Left lung (tissue), 4 donors: ENCODE measurements at regions not wholly inside any gene's neighbourhood (a gene's known extent, or its start where the extent isn't known, plus 50 kb on each side); places are given as distances from the start of the nearest gene placed in this dataset.
A peak's percentile ranks its signal among the peaks of the same experiment; 100 is the strongest.

Source experiments
- ATAC-seq: fragments of 200-7000 bp; cut with Tn5 transposase; one replicate; pipeline ENCODE4 v1.9.1; 2020; ENCODE audit warnings: moderate library complexity
- DNase-seq, 4 donors: peaks; one replicate each; pipeline ENCODE4 v3.0.0-alpha.2; 2013 to 2020
- H3K27ac ChIP-seq, 2 donors: fragments of 200-600 bp; sonication (generic) in 1 of 2; one replicate each; pipeline versions ENCODE4 v1.5.0 to v1.8.0; 2020 to 2021
- H3K27me3 ChIP-seq, 2 donors: fragments of 200-600 bp; sonication (generic) in 1 of 2; one replicate each; pipeline versions ENCODE4 v1.5.0 to v1.8.0; 2020 to 2021
- H3K36me3 ChIP-seq, 2 donors: fragments of 200-600 bp; sonication (generic) in 1 of 2; one replicate each; pipeline versions ENCODE4 v1.5.0 to v1.8.0; 2020 to 2021
- H3K4me1 ChIP-seq, 2 donors: fragments of 200-600 bp; one replicate each; pipeline ENCODE4 v1.8.0; 2021
- H3K4me3 ChIP-seq, 2 donors: fragments of 200-600 bp; sonication (generic) in 1 of 2; one replicate each; pipeline versions ENCODE4 v1.5.0 to v1.8.0; 2020 to 2021; ENCODE audit warnings: mild to moderate bottlenecking in 1 of 2
- H3K9me3 ChIP-seq, 2 donors: fragments of 200-600 bp; sonication (generic) in 1 of 2; one replicate each; pipeline versions ENCODE4 v1.5.0 to v1.8.0; 2020 to 2021
- intact Hi-C, 2 donors: fragments of 100-400 bp; cut with DNase I; formaldehyde crosslinking; loops; one replicate each; pipeline versions ENCODE4 v1.11.2 to v1.14.2; 2022
- TF ChIP-seq, protein P1 (sequence below), 2 donors: fragments of 200-600 bp; sonication (generic) in 1 of 2; IDR thresholded peaks; one replicate each; pipeline versions ENCODE4 v1.5.0 to v1.8.0; 2021; ENCODE audit warnings: antibody characterized with exemption in 2 of 2
- donor health status: DM: no; HTN: yes; CAD: no.
- donor health status: DM: no; HTN: no; CAD: no.

DNA sequence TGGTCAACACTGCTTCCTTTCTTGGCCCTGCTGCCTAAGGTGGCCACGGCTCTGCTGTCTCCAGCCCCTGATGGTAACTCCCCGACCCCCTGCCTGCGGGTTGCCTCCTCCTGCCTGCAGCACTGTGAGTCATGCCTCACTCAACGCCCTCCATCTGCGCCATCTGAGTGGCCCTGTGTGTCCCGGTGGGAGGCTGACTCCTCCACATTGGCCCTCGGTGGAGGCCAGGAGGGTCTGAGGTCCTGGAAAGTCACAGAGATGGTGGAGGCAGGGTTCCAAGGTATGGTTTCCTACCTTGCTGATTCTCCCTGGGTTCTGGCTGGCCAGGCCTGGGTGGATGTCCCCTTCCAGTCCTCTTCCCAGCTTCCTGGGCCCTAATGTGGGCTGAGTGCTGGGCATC lies 64.5 kb upstream of the ADAMTS2 start:
- intact Hi-C loops: no loop called here
- no peak for ATAC-seq
- no peaks in the 10 kb centered on the region for H3K9me3 ChIP-seq

DNA sequence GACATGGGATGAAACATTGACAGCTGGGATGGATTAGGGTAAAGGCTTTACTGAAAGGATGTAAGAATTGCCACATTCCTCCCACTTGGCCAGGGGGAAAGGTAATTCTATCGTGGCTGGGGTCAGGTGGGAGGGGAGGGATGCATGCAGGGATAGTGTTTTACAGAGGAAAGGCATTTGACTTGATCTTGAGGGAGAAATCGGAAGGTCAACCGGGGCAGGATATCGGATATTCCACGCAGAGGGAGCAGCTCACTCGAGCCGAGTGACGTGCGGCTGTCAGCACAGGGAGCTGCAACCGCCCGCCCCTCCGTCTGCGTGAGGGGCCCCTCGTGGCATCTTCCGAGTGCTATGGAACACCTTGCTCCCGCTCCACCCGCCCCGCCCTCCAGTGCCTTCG lies 63.4 kb upstream of the ADAMTS2 start:
- TF ChIP-seq, protein P1, sequence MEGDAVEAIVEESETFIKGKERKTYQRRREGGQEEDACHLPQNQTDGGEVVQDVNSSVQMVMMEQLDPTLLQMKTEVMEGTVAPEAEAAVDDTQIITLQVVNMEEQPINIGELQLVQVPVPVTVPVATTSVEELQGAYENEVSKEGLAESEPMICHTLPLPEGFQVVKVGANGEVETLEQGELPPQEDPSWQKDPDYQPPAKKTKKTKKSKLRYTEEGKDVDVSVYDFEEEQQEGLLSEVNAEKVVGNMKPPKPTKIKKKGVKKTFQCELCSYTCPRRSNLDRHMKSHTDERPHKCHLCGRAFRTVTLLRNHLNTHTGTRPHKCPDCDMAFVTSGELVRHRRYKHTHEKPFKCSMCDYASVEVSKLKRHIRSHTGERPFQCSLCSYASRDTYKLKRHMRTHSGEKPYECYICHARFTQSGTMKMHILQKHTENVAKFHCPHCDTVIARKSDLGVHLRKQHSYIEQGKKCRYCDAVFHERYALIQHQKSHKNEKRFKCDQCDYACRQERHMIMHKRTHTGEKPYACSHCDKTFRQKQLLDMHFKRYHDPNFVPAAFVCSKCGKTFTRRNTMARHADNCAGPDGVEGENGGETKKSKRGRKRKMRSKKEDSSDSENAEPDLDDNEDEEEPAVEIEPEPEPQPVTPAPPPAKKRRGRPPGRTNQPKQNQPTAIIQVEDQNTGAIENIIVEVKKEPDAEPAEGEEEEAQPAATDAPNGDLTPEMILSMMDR (IDR thresholded peaks at IDR 0.05): no peak
- no peaks in the 10 kb centered on the region for H3K4me1 ChIP-seq
- no peak overlapping the region for H3K4me3 ChIP-seq
- H3K27me3 ChIP-seq: peaks cover 0 to 6% of the 10 kb centered on the region in 2 donors
- H3K27ac ChIP-seq: no peak overlapping the region
- H3K36me3 ChIP-seq: no peaks in the 10 kb centered on the region
- ATAC-seq (no peak), DNase-seq (no peak)
- no peaks in the 10 kb centered on the region for H3K9me3 ChIP-seq
- intact Hi-C loops: no loop called here

More for the DNA sequence above, 64.5 kb upstream of the ADAMTS2 start:
- no peak overlapping the region for H3K4me3 ChIP-seq
- TF ChIP-seq, protein P1 (IDR thresholded peaks at IDR 0.05): no peak
- DNase-seq: no peak
- no peaks in the 10 kb centered on the region for H3K36me3 ChIP-seq
- H3K27ac ChIP-seq: no peak overlapping the region
- H3K27me3 ChIP-seq: peaks cover 0 to 6% of the 10 kb centered on the region in 2 donors
- no peaks in the 10 kb centered on the region for H3K4me1 ChIP-seq

DNA sequence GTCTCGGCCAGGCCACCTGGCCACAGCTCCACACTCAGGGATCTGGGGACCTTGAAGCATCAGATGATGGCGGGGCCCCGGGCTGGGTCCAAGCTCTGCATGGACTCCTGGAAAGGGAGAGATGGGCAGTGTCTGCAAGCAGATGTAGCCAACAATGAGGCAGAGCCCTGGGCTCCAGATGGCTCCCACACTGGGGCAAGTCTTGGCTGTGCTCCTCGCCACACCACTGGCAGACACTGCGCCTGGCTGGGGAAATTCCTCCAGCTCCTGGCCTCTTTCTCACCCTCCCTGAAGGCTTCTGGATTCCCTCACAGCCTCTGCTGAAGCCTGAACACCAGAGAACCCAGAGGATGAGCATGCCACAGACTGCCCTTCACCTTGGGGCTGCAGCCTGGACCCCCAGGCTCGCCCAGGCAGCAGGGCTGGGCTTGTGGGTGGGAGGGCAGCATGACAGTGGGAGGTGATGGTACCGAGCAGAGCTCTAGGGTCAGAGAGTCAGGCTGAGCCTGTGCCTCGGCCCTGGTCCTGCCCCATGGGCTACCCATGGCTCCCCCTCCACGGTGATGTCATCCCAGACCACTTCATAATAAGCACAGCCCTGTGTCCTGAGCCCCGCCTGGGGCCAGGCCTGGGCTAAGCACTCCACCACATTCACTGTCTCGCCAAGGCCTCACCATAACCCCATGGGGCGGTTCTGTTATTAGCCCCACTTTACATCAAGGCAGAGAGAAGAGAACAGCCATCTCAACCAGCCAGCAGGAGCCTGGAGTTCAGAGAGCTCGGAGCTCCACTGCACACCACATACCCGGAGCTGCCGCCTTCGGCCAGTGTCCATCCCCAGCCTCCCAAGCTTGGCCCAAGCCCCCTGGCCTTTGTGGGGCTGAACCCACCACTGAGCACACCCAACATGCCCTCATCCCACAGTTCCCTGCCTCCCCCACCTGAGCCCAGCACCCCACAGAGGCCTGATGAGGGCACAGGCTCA lies 62.2 kb upstream of the ADAMTS2 start:
- TF ChIP-seq, protein P1 (IDR thresholded peaks at IDR 0.05): no peak
- no peaks in the 10 kb centered on the region for H3K4me1 ChIP-seq
- intact Hi-C loops: no loop called here
- H3K36me3 ChIP-seq: no peaks in the 10 kb centered on the region
- ATAC-seq (no peak), DNase-seq (peak in 1 of 4 donors; percentile 60)
- no peak overlapping the region for H3K27ac ChIP-seq
- no peaks in the 10 kb centered on the region for H3K9me3 ChIP-seq
- peaks cover 0 to 6% of the 10 kb centered on the region in 2 donors for H3K27me3 ChIP-seq
- no peak overlapping the region for H3K4me3 ChIP-seq

DNA sequence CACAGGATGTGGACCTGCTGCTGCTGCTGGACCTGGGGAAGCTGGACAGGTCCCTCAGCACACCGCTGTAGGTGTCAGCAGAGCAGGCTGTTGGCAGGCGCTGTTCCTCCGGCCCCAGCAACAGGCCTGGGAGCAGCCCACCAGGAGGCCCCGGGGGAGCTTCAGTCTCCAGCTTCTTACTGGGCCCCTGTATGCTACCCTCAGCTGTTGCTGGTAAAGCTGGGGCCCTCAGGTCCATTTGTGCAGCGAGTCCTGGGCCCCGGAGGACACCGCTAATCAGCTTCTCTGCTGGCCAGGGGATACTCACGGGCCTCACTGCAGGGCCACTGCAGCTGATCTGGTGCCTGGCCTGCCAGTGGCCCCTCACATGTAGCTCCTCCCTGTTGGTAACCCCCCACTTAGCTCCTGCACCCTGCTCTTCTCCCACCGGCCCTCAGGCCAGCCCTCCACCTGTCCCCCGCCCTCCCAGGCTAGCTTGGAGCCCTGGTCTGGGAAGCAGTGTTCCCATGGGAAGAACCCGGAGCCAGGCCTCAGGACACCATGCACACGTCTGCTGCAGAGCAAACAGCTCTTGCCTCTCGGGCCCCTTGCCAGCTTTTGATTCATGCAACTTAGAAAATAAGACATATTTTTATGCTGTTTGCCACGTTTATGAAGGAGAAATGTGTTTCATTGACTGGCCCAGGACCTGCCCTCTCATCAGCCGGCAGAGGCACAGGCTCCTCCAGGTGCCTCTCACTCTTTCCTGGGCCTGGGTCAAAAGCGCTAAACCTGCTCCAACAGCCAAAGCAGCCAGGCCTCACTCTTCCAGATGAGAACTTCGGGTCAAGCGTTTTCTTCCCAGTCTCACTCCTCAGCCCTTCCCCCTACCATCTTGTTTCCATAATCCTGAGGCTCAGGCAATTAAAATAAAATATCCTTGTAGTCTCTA lies 61.0 kb upstream of the ADAMTS2 start:
- TF ChIP-seq, protein P1 (IDR thresholded peaks at IDR 0.05): no peak
- no peaks in the 10 kb centered on the region for H3K4me1 ChIP-seq
- H3K36me3 ChIP-seq: no peaks in the 10 kb centered on the region
- ATAC-seq (no peak), DNase-seq (peak in 3 of 4 donors; percentile 24 to 50 (median 35))
- intact Hi-C loops: no loop called here
- no peak overlapping the region for H3K27ac ChIP-seq
- peaks cover 0 to 6% of the 10 kb centered on the region in 2 donors for H3K27me3 ChIP-seq
- no peak overlapping the region for H3K4me3 ChIP-seq
- peaks cover 0 to 6% of the 10 kb centered on the region in 2 donors for H3K9me3 ChIP-seq
